ENCODE measurements at regions not wholly inside any gene's neighbourhood (a gene's known extent, or its start where the extent isn't known, plus 50 kb on each side); places are given as distances from the start of the nearest gene placed in this dataset.

DNA sequence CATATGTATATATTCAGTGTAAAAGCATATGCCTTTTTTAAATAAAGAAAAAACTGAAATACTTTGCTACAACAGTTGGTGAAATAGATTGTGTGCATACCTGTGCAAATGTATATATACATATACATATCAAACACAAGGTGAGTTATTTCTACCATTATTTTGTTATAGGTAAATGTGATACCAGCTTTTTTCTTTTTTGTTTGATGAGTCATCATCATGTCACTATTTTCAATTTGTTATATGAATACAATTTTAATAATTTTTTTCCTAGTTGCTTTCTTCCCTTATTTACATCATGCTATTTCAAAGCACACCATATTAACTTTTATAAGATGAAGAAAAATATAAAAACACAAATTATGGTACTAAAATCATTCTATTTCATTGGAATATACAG lies 87.0 kb upstream of the STK17B start:
- TF ChIP-seq EZH2phosphoT487 (IDR thresholded peaks at IDR 0.05) (no peak), EZH2 (IDR thresholded peaks at IDR 0.05) (no peak)
- TF ChIP-seq, protein P1, sequence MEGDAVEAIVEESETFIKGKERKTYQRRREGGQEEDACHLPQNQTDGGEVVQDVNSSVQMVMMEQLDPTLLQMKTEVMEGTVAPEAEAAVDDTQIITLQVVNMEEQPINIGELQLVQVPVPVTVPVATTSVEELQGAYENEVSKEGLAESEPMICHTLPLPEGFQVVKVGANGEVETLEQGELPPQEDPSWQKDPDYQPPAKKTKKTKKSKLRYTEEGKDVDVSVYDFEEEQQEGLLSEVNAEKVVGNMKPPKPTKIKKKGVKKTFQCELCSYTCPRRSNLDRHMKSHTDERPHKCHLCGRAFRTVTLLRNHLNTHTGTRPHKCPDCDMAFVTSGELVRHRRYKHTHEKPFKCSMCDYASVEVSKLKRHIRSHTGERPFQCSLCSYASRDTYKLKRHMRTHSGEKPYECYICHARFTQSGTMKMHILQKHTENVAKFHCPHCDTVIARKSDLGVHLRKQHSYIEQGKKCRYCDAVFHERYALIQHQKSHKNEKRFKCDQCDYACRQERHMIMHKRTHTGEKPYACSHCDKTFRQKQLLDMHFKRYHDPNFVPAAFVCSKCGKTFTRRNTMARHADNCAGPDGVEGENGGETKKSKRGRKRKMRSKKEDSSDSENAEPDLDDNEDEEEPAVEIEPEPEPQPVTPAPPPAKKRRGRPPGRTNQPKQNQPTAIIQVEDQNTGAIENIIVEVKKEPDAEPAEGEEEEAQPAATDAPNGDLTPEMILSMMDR (IDR thresholded peaks at IDR 0.05), result no peak
